Esophagus squamous epithelium (tissue), 4 donors: ENCODE measurements at regions not wholly inside any gene's neighbourhood (a gene's known extent, or its start where the extent isn't known, plus 50 kb on each side); places are given as distances from the start of the nearest gene placed in this dataset.

Experiments used
- POLR2A ChIP-seq, 4 donors: fragments of 450-650 bp; IDR thresholded peaks; one replicate each; pipeline ENCODE4 v1.6.1; 2017; ENCODE audit warnings: antibody characterized with exemption in 4 of 4, mild to moderate bottlenecking in 4 of 4, moderate library complexity in 3 of 4
- TF ChIP-seq, protein P1 (sequence below), 6 experiments: fragments of 450-650 bp in 4 of 6; fragments of 200-600 bp in 2 of 6; sonication (generic) in 2 of 6; IDR thresholded peaks; one replicate each; pipeline ENCODE4 v1.5.1; 2016 to 2019; ENCODE audit warnings: antibody characterized with exemption in 6 of 6, mild to moderate bottlenecking in 4 of 6, moderate library complexity in 4 of 6

DNA sequence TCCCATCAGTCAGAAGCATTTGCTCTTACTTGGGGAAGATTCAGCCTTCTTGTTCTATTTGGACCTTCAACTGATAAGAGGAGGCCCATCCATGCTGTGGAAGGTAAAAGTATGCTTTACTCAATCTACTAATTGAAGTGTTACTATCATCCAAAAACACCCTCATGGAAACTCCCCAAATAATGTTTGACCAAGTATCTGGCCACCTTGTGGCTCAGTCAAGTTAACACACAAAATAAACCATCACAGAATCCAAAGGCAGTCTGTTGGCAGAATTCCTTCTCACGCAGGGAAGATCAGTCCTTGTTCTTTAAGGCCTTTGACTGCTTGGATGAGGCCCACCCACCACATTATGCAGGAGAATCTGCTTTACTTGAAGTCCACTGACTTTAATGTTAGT, 531.2 kb upstream of the SMIM21 start:
- no peak for TF ChIP-seq POLR2A (IDR thresholded peaks at IDR 0.05)
- TF ChIP-seq, protein P1, sequence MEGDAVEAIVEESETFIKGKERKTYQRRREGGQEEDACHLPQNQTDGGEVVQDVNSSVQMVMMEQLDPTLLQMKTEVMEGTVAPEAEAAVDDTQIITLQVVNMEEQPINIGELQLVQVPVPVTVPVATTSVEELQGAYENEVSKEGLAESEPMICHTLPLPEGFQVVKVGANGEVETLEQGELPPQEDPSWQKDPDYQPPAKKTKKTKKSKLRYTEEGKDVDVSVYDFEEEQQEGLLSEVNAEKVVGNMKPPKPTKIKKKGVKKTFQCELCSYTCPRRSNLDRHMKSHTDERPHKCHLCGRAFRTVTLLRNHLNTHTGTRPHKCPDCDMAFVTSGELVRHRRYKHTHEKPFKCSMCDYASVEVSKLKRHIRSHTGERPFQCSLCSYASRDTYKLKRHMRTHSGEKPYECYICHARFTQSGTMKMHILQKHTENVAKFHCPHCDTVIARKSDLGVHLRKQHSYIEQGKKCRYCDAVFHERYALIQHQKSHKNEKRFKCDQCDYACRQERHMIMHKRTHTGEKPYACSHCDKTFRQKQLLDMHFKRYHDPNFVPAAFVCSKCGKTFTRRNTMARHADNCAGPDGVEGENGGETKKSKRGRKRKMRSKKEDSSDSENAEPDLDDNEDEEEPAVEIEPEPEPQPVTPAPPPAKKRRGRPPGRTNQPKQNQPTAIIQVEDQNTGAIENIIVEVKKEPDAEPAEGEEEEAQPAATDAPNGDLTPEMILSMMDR (IDR thresholded peaks at IDR 0.05): no peak
